Lower leg skin (tissue), 3 donors: ENCODE measurements at regions not wholly inside any gene's neighbourhood (a gene's known extent, or its start where the extent isn't known, plus 50 kb on each side); places are given as distances from the start of the nearest gene placed in this dataset.

Experiments
- POLR2A ChIP-seq, 2 donors: fragments of 450-650 bp; IDR thresholded peaks; one replicate each; pipeline ENCODE4 v1.6.1; 2016 to 2017; ENCODE audit warnings: antibody characterized with exemption in 2 of 2, mild to moderate bottlenecking in 1 of 2, moderate library complexity in 1 of 2
- TF ChIP-seq, protein P1 (sequence below), 3 donors: fragments of 450-650 bp; IDR thresholded peaks; one replicate each; pipeline ENCODE4 v1.5.1; 2016; ENCODE audit warnings: antibody characterized with exemption in 3 of 3, mild to moderate bottlenecking in 3 of 3, moderate library complexity in 2 of 3

DNA sequence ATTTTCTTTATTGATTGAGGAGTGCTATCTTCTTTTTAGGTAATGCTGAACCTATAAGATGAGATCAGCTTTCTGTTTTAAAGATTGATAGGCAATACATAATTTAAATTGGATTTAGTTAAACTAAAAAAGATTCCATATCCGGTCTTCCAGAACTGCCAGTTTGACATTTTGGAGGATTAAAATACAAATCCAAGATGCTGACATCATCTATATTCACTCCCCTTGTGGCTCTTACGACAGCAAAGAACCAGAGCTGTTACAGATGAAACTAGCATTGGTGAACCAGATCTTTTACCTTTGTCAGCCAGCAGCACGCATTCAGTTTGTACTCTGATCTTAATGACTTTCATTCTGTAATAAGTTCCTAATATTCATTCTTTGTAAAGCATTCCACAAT, 218.7 kb downstream of the ZIC4 start:
- TF ChIP-seq, protein P1, sequence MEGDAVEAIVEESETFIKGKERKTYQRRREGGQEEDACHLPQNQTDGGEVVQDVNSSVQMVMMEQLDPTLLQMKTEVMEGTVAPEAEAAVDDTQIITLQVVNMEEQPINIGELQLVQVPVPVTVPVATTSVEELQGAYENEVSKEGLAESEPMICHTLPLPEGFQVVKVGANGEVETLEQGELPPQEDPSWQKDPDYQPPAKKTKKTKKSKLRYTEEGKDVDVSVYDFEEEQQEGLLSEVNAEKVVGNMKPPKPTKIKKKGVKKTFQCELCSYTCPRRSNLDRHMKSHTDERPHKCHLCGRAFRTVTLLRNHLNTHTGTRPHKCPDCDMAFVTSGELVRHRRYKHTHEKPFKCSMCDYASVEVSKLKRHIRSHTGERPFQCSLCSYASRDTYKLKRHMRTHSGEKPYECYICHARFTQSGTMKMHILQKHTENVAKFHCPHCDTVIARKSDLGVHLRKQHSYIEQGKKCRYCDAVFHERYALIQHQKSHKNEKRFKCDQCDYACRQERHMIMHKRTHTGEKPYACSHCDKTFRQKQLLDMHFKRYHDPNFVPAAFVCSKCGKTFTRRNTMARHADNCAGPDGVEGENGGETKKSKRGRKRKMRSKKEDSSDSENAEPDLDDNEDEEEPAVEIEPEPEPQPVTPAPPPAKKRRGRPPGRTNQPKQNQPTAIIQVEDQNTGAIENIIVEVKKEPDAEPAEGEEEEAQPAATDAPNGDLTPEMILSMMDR (IDR thresholded peaks at IDR 0.05), result no peak
- no peak for TF ChIP-seq POLR2A (IDR thresholded peaks at IDR 0.05)
